OCI-LY1 (cell line): ENCODE measurements at regions not wholly inside any gene's neighbourhood (a gene's known extent, or its start where the extent isn't known, plus 50 kb on each side); places are given as distances from the start of the nearest gene placed in this dataset.

Experiments
- EZH2 ChIP-seq: fragments of 200-600 bp; sonication (generic), shearing (Covaris generic); IDR thresholded peaks from 2 replicates; pipeline ENCODE4 v1.8.0; 2017; ENCODE audit warnings: borderline replicate concordance, mixed run types, mild to moderate bottlenecking, antibody characterized with exemption, low read length, moderate library complexity, mixed read lengths
- TF ChIP-seq, protein P1 (sequence below): fragments of 200-600 bp; sonication (generic), shearing (Covaris generic); IDR thresholded peaks from 2 replicates; pipeline ENCODE4 v1.5.1; 2017; ENCODE audit warnings: mild to moderate bottlenecking, antibody characterized with exemption, low read length, moderate library complexity, mixed read lengths

- TF ChIP-seq, protein P1, sequence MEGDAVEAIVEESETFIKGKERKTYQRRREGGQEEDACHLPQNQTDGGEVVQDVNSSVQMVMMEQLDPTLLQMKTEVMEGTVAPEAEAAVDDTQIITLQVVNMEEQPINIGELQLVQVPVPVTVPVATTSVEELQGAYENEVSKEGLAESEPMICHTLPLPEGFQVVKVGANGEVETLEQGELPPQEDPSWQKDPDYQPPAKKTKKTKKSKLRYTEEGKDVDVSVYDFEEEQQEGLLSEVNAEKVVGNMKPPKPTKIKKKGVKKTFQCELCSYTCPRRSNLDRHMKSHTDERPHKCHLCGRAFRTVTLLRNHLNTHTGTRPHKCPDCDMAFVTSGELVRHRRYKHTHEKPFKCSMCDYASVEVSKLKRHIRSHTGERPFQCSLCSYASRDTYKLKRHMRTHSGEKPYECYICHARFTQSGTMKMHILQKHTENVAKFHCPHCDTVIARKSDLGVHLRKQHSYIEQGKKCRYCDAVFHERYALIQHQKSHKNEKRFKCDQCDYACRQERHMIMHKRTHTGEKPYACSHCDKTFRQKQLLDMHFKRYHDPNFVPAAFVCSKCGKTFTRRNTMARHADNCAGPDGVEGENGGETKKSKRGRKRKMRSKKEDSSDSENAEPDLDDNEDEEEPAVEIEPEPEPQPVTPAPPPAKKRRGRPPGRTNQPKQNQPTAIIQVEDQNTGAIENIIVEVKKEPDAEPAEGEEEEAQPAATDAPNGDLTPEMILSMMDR = no peak
- TF ChIP-seq EZH2 = no peak
Observed at GRCh38 chr11:123371506-123372297, 58.4 kb upstream of the GRAMD1B start.
